A549 (cell line): ENCODE measurements at regions not wholly inside any gene's neighbourhood (a gene's known extent, or its start where the extent isn't known, plus 50 kb on each side); places are given as distances from the start of the nearest gene placed in this dataset.

Source experiments
- ATAC-seq, 2 experiments: fragments of 200-7000 bp in 1 of 2; fragments of >200 bp in 1 of 2; cut with Nextera tagmentation in 1 of 2; cut with Tn5 transposase in 1 of 2; 3 replicates each; pipeline versions ENCODE4 v1.8.0 to v1.9.1; 2018 to 2020; ENCODE audit warnings: mild to moderate bottlenecking in 1 of 2, moderate library complexity in 1 of 2
- CTCF ChIA-PET: fragments of 300-600 bp; sonication (Branson Sonifier 250); formaldehyde crosslinking; extraction: SDS; loops from one replicate; lab custom pipeline; 2021; ENCODE audit warnings: antibody characterized with exemption, inconsistent platforms; lab: Yijun Ruan, JAX
- POLR2A ChIA-PET: fragments of 350-600 bp; formaldehyde crosslinking; extraction: SDS; loops from one replicate; lab custom pipeline; 2021; ENCODE audit warnings: antibody characterized with exemption, inconsistent platforms; lab: Yijun Ruan, JAX
- DNase-seq, 2 experiments: peaks; one replicate each; pipeline versions ENCODE4 v3.0.0 to v3.0.0-alpha.2; 2011 to 2016; ENCODE audit warnings: low read depth in 1 of 2, low spot score in 1 of 2
- FAIRE-seq: peaks from 2 replicates; lab custom pipeline; 2011; peaks lifted over from hg19 to GRCh38; lab: Jason Lieb, UNC
- H3K27ac ChIP-seq, 2 experiments: fragments of >200 bp; sonication (Bioruptor Twin); formaldehyde crosslinking; 3 replicates each; pipeline ENCODE4 v1.5.1; 2016 to 2017
- H3K4me1 ChIP-seq: fragments of >200 bp; sonication (Bioruptor Twin); formaldehyde crosslinking; 3 replicates; pipeline ENCODE4 v1.6.1; 2016
- H3K4me2 ChIP-seq: fragments of >200 bp; sonication (Bioruptor Twin); formaldehyde crosslinking; 3 replicates; pipeline ENCODE4 v1.6.1; 2016
- H3K4me3 ChIP-seq: fragments of >200 bp; sonication (Bioruptor Twin); formaldehyde crosslinking; 3 replicates; pipeline ENCODE4 v1.5.1; 2016
- H3K9me3 ChIP-seq: fragments of >200 bp; sonication (Bioruptor Twin); formaldehyde crosslinking; 3 replicates; pipeline ENCODE4 v1.6.1; 2016
- CBX2 ChIP-seq: fragments of 200-600 bp; sonication (generic); IDR thresholded peaks from 2 replicates; pipeline ENCODE4 v1.6.1; 2016; ENCODE audit warnings: low read depth, mild to moderate bottlenecking, borderline replicate concordance
- CEBPB ChIP-seq, 2 experiments: fragments of >200 bp in 1 of 2; sonication (Bioruptor Twin) in 1 of 2; formaldehyde crosslinking in 1 of 2; IDR thresholded peaks; 2 replicates each; pipeline ENCODE4 v1.6.1; 2012 to 2016
- CHD4 ChIP-seq: fragments of 200-600 bp; sonication (generic); IDR thresholded peaks from 2 replicates; pipeline ENCODE4 v1.6.1; 2016; ENCODE audit warnings: antibody characterized with exemption, mild to moderate bottlenecking, borderline replicate concordance
- EHMT2 ChIP-seq: fragments of 200-600 bp; sonication (generic); IDR thresholded peaks from 2 replicates; pipeline ENCODE4 v1.6.1; 2016; ENCODE audit warnings: antibody characterized with exemption, low read depth, mild to moderate bottlenecking, moderate library complexity
- EP300 ChIP-seq, 2 experiments: fragments of >200 bp; sonication (Bioruptor Twin); formaldehyde crosslinking; IDR thresholded peaks; 2 replicates in 1 of 2; 3 replicates in 1 of 2; pipeline ENCODE4 v1.6.1; 2016 to 2017
- ESRRA ChIP-seq: fragments of 150-350 bp; IDR thresholded peaks from 2 replicates; pipeline ENCODE4 v1.6.1; 2014; ENCODE audit warnings: mild to moderate bottlenecking, low read length, borderline replicate concordance
- FOSL2 ChIP-seq, 2 experiments: fragments of 450-650 bp in 1 of 2; fragments of >200 bp in 1 of 2; sonication (Bioruptor Twin) in 1 of 2; formaldehyde crosslinking; IDR thresholded peaks; 2 replicates each; pipeline versions ENCODE4 v1.5.0 to v1.6.1; 2016 to 2020; ENCODE audit warnings: mild to moderate bottlenecking in 1 of 2, moderate library complexity in 1 of 2
- HOXA7 ChIP-seq: fragments of 250-450 bp; sonication (Bioruptor Pico); IDR thresholded peaks from 2 replicates; pipeline ENCODE4 v1.5.0; 2020; ENCODE audit warnings: mild to moderate bottlenecking, moderate library complexity
- HOXB5 ChIP-seq: fragments of 250-450 bp; sonication (Bioruptor Pico); IDR thresholded peaks from 2 replicates; pipeline ENCODE4 v1.5.0; 2020; ENCODE audit warnings: mild to moderate bottlenecking, moderate library complexity
- JUNB ChIP-seq: fragments of >200 bp; sonication (Bioruptor Twin); formaldehyde crosslinking; IDR thresholded peaks from 2 replicates; pipeline ENCODE4 v1.6.1; 2016
- MAFK ChIP-seq: fragments of 450-650 bp; IDR thresholded peaks from 2 replicates; pipeline ENCODE4 v1.6.1; 2014; ENCODE audit not compliant: partially characterized antibody
- MAZ ChIP-seq: fragments of 150-350 bp; IDR thresholded peaks from 2 replicates; pipeline ENCODE4 v1.6.1; 2014; ENCODE audit warnings: antibody characterized with exemption, low read depth, low read length, borderline replicate concordance
- NFE2L2 ChIP-seq: fragments of 150-350 bp; conservative IDR thresholded peaks from 2 replicates; pipeline ENCODE4 v1.6.1; 2014; ENCODE audit warnings: low read length
- NR3C1 ChIP-seq: fragments of >200 bp; sonication (Bioruptor Twin); formaldehyde crosslinking; IDR thresholded peaks from 3 replicates; pipeline ENCODE4 v1.6.1; 2017
- POLR2A ChIP-seq: IDR thresholded peaks from 2 replicates; pipeline ENCODE4 v1.6.1; 2012; ENCODE audit warnings: mild to moderate bottlenecking, low read length
- POLR2AphosphoS2 ChIP-seq: conservative IDR thresholded peaks from 2 replicates; pipeline ENCODE4 v1.6.1; 2012; ENCODE audit warnings: low read length, improper control_type of control experiment, inconsistent platforms
- RAD21 ChIP-seq, 2 experiments: fragments of >200 bp in 1 of 2; sonication (Bioruptor Twin) in 1 of 2; formaldehyde crosslinking in 1 of 2; IDR thresholded peaks in 1 of 2; conservative IDR thresholded peaks in 1 of 2; 2 replicates in 1 of 2; 3 replicates in 1 of 2; pipeline ENCODE4 v1.6.1; 2012 to 2018; ENCODE audit warnings: inconsistent platforms in 1 of 2
- RARB ChIP-seq: fragments of 250-450 bp; sonication (Bioruptor Pico); IDR thresholded peaks from 2 replicates; pipeline ENCODE4 v1.8.0; 2021; ENCODE audit warnings: mild to moderate bottlenecking, moderate library complexity
- SREBF2 ChIP-seq: fragments of 450-650 bp; IDR thresholded peaks from 2 replicates; pipeline ENCODE4 v1.6.1; 2014; ENCODE audit warnings: mild to moderate bottlenecking, moderate library complexity
- TFCP2L1 ChIP-seq: fragments of 250-450 bp; sonication (Bioruptor Pico); IDR thresholded peaks from 2 replicates; pipeline ENCODE4 v1.5.0; 2021; ENCODE audit warnings: mild to moderate bottlenecking
- ZC3H11A ChIP-seq: fragments of 450-650 bp; IDR thresholded peaks from 2 replicates; pipeline ENCODE4 v1.6.1; 2014; ENCODE audit warnings: antibody characterized with exemption, mild to moderate bottlenecking
- WGBS: methylation state at CpG from one replicate; pipeline ENCODE4 v1.1.6; 2017; ENCODE audit errors: missing lambda C conversion rate; 5-methylcytosine and 5-hydroxymethylcytosine counted together
- TF ChIP-seq, protein P1 (sequence below): fragments of 250-450 bp; sonication (Bioruptor Pico); IDR thresholded peaks from 2 replicates; pipeline ENCODE4 v1.5.0; 2020; ENCODE audit warnings: low read depth, mild to moderate bottlenecking, moderate library complexity
- TF ChIP-seq, protein P2 (sequence below): IDR thresholded peaks from 2 replicates; pipeline ENCODE4 v1.6.1; 2012
- TF ChIP-seq, protein P3 (sequence below): fragments of >200 bp; sonication (Bioruptor Twin); formaldehyde crosslinking; IDR thresholded peaks from 2 replicates; pipeline ENCODE4 v1.6.1; 2016

DNA sequence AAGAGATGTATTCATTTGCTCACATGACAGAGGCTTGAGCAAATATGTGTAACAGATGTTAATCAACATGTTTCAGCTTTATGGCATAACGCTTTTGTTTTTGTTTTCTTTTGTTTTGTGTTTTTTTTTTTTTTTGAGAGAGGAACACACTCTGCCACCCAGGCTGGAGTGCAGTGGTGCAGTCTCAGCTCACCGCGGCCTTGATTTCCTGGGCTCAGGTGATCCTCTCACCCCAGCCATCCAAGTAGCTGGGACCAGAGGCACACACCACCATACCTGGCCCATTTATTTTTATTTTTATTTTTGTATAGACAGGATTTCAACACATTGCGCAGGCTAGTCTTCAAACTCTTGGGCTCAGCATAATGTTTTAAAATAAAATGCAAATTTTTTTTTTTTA is 1504.4 kb upstream of the CADM2 start:
- H3K4me3 ChIP-seq, result no peak overlapping the region
- DNase-seq (no peak), ATAC-seq (no peak), FAIRE-seq (no peak)
- WGBS, result 65% methylated on average over 4 of the region's 4 CpGs
- TF ChIP-seq, protein P1, sequence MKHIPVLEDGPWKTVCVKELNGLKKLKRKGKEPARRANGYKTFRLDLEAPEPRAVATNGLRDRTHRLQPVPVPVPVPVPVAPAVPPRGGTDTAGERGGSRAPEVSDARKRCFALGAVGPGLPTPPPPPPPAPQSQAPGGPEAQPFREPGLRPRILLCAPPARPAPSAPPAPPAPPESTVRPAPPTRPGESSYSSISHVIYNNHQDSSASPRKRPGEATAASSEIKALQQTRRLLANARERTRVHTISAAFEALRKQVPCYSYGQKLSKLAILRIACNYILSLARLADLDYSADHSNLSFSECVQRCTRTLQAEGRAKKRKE, result no peak
- no peak for TF ChIP-seq TFCP2L1 (CRISPR knock-in tag)
- TF ChIP-seq RARB (CRISPR knock-in tag), result no peak
- no peaks in the 10 kb centered on the region for H3K4me1 ChIP-seq
- no peaks in the 10 kb centered on the region for H3K9me3 ChIP-seq
- no peak overlapping the region for H3K27ac ChIP-seq
- POLR2A ChIA-PET, result no interaction called here
- CTCF ChIA-PET, result no interaction called here
- H3K4me2 ChIP-seq, result no peak overlapping the region

DNA sequence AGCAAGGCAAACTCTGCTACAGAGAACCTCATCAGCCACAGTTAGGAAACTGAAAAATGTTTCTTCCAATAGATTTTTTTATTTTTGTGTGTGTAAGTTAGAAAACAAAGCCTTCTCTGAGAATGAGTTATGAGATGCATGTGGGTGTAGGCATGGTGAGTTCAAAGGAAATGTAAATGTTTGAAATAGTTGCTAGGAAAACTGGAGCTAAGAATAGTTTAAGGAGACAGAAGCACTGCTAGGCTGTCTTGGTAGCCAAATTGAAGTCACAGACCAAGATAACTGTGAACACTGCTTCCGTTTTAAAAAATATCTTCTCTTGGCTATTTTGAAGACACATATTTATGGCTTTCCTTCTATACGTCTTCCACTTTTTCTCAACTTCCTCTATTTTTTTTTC is 1501.2 kb upstream of the CADM2 start:
- H3K9me3 ChIP-seq, result no peaks in the 10 kb centered on the region
- POLR2A ChIA-PET, result no interaction called here
- no peak for ATAC-seq

DNA sequence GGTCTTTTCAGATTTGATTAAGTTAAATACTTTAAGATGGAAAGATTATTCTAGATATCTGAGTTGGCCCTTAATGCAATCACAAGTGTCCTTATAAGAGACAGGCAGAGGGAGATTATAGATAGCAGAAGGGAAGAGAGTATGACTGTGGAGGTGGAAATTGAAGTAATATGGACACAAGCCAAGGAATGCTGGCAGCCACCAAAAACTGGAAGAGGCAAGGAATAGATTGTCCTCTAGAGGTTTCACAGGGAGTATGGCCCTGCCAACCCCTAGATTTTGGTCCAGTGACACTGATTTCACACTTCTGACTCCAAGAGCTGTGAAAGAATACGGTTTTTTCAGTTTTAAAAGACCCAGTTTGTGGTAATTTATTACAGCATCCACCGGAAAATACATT is 1498.7 kb upstream of the CADM2 start:
- Histone ChIP-seq H3K4me3 (no peak overlapping the region), H3K4me1 (no peaks in the 10 kb centered on the region), H3K9me3 (no peaks in the 10 kb centered on the region), H3K27ac (no peak overlapping the region), H3K4me2 (no peak overlapping the region)
- DNase-seq (no peak), ATAC-seq (no peak), FAIRE-seq (no peak)
- POLR2A ChIA-PET, result no interaction called here
- TF ChIP-seq, protein P2, sequence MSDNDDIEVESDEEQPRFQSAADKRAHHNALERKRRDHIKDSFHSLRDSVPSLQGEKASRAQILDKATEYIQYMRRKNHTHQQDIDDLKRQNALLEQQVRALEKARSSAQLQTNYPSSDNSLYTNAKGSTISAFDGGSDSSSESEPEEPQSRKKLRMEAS, result no peak
- no peak for TF ChIP-seq CBX2
- TF ChIP-seq ESRRA, result no peak
- no peak for TF ChIP-seq HOXB5 (CRISPR knock-in tag)
- TF ChIP-seq EP300 (IDR thresholded peaks at IDR 0.05), result no peak
- no peak for TF ChIP-seq SREBF2
- no peak for TF ChIP-seq POLR2AphosphoS2
- TF ChIP-seq NFE2L2, result no peak
- no peak for TF ChIP-seq MAZ
- TF ChIP-seq ZC3H11A, result no peak
- no peak for TF ChIP-seq EHMT2
- no peak for TF ChIP-seq NR3C1
- TF ChIP-seq RAD21 (conservative IDR thresholded peaks at IDR 0.05 in 1 of 2, IDR thresholded peaks at IDR 0.05 in 1 of 2), result no peak
- no peak for TF ChIP-seq MAFK
- TF ChIP-seq, protein P3, sequence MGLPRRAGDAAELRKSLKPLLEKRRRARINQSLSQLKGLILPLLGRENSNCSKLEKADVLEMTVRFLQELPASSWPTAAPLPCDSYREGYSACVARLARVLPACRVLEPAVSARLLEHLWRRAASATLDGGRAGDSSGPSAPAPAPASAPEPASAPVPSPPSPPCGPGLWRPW, result no peak
- TF ChIP-seq CEBPB (IDR thresholded peaks at IDR 0.05), result no peak
- 21% methylated on average over 2 of the region's 2 CpGs for WGBS
- CTCF ChIA-PET, result no interaction called here

More for the DNA sequence above, 1501.2 kb upstream of the CADM2 start:
- Histone ChIP-seq H3K4me3 (no peak overlapping the region), H3K4me1 (no peaks in the 10 kb centered on the region), H3K4me2 (no peak overlapping the region), H3K27ac (no peak overlapping the region)
- no peak for TF ChIP-seq POLR2A
- DNase-seq (no peak), FAIRE-seq (no peak)
- 23% methylated on average over 2 of the region's 2 CpGs for WGBS
- CTCF ChIA-PET, result no interaction called here

DNA sequence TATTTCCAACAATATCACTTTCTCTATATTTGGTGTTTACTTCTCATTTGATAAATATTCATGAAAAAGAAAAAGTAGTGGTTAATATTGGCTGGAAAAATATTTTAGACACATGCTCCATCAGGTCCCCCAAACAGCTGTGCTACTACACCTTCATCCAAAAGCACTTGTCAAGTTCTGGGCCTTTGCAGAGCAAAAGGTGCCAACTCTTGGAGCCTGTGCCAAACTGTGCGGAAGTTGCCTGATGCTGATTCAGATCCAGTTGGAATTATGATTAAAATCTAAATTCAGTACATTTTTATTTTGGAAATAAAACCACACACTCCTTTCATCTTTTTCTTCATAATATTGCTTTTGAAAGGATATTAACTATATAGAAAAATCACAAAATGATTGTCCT is 1497.4 kb upstream of the CADM2 start:
- Histone ChIP-seq H3K9me3 (no peaks in the 10 kb centered on the region), H3K27ac (no peak overlapping the region), H3K4me1 (no peaks in the 10 kb centered on the region), H3K4me2 (no peak overlapping the region), H3K4me3 (no peak overlapping the region)
- FAIRE-seq, result no peak
- no peak for ATAC-seq
- TF ChIP-seq CHD4 (no peak), JUNB (no peak), RARB (CRISPR knock-in tag) (no peak), POLR2A (no peak), NFE2L2 (no peak), HOXA7 (no peak), ESRRA (no peak), FOSL2 (IDR thresholded peaks at IDR 0.05) (no peak), FOSL2 (CRISPR knock-in tag; IDR thresholded peaks at IDR 0.05) (no peak)
- ChIA-PET CTCF (no interaction called here), POLR2A (no interaction called here)
- WGBS, result 74% methylated on average over 1 of the region's 1 CpG
- no peak for DNase-seq
